ENCODE measurements at regions not wholly inside any gene's neighbourhood (a gene's known extent, or its start where the extent isn't known, plus 50 kb on each side); places are given as distances from the start of the nearest gene placed in this dataset.

GRCh38 chr5:2427983-2428382 is 323.5 kb downstream of the IRX2 start:
- no peak overlapping the region for H3K4me3 ChIP-seq
- no peak overlapping the region for H3K27ac ChIP-seq
- H3K27me3 ChIP-seq, result no peaks in the 10 kb centered on the region
- H3K36me3 ChIP-seq, result no peaks in the 10 kb centered on the region
- no peak for TF ChIP-seq CTCF (IDR thresholded peaks at IDR 0.05)
- no peaks in the 10 kb centered on the region for H3K4me1 ChIP-seq
- DNase-seq (ENCODE audit: low spot score), result no peak
- peaks cover 0 to 24% of the 10 kb centered on the region in 2 donors for H3K9me3 ChIP-seq

- Histone ChIP-seq H3K27ac (no peak overlapping the region), H3K27me3 (no peaks in the 10 kb centered on the region), H3K9me3 (peaks cover 0 to 33% of the 10 kb centered on the region in 2 donors), H3K4me1 (no peaks in the 10 kb centered on the region), H3K36me3 (no peaks in the 10 kb centered on the region), H3K4me3 (no peak overlapping the region)
- no peak for TF ChIP-seq CTCF (IDR thresholded peaks at IDR 0.05)
- DNase-seq (ENCODE audit: low spot score), result no peak
These were observed 327.8 kb downstream of the IRX2 start for GRCh38 chr5:2423634-2424033.

- Histone ChIP-seq H3K9me3 (peaks cover 0 to 3% of the 10 kb centered on the region in 2 donors), H3K36me3 (no peaks in the 10 kb centered on the region), H3K27me3 (no peaks in the 10 kb centered on the region), H3K27ac (no peak overlapping the region), H3K4me3 (no peak overlapping the region), H3K4me1 (no peaks in the 10 kb centered on the region)
- DNase-seq (ENCODE audit: low spot score), result no peak
- TF ChIP-seq CTCF (IDR thresholded peaks at IDR 0.05), result no peak
These were observed 334.2 kb downstream of the IRX2 start for GRCh38 chr5:2417301-2417700.

- DNase-seq (ENCODE audit: low spot score), result no peak
- Histone ChIP-seq H3K27me3 (no peaks in the 10 kb centered on the region), H3K27ac (no peak overlapping the region), H3K4me3 (no peak overlapping the region), H3K36me3 (no peaks in the 10 kb centered on the region), H3K4me1 (no peaks in the 10 kb centered on the region), H3K9me3 (no peaks in the 10 kb centered on the region)
- TF ChIP-seq CTCF (IDR thresholded peaks at IDR 0.05), result no peak
These were observed 335.8 kb downstream of the IRX2 start for GRCh38 chr5:2415678-2416077.

- H3K4me3 ChIP-seq, result no peak overlapping the region
- H3K4me1 ChIP-seq, result no peaks in the 10 kb centered on the region
- H3K27ac ChIP-seq, result no peak overlapping the region
- no peak for TF ChIP-seq CTCF (IDR thresholded peaks at IDR 0.05)
- no peaks in the 10 kb centered on the region for H3K9me3 ChIP-seq
- DNase-seq (ENCODE audit: low spot score), result no peak
- no peaks in the 10 kb centered on the region for H3K36me3 ChIP-seq
- no peaks in the 10 kb centered on the region for H3K27me3 ChIP-seq
These were observed 341.0 kb downstream of the IRX2 start for GRCh38 chr5:2410451-2410850.

GRCh38 chr5:2403296-2403695 is 348.2 kb downstream of the IRX2 start:
- no peak for TF ChIP-seq CTCF (IDR thresholded peaks at IDR 0.05)
- no peaks in the 10 kb centered on the region for H3K9me3 ChIP-seq
- DNase-seq (ENCODE audit: low spot score), result no peak
- H3K4me1 ChIP-seq, result no peaks in the 10 kb centered on the region
- H3K4me3 ChIP-seq, result no peak overlapping the region
- H3K27me3 ChIP-seq, result no peaks in the 10 kb centered on the region
- no peaks in the 10 kb centered on the region for H3K36me3 ChIP-seq
- no peak overlapping the region for H3K27ac ChIP-seq
